ENCODE measurements at regions not wholly inside any gene's neighbourhood (a gene's known extent, or its start where the extent isn't known, plus 50 kb on each side); places are given as distances from the start of the nearest gene placed in this dataset.

GRCh38 chr2:6545795-6546194 lies 319.9 kb downstream of the CMPK2 start:
- no peak for TF ChIP-seq CTCF (IDR thresholded peaks at IDR 0.05; ENCODE audit: poor library complexity, severe bottlenecking)
- TF ChIP-seq POLR2AphosphoS5 (IDR thresholded peaks at IDR 0.05) = no peak
- TF ChIP-seq EP300 (conservative IDR thresholded peaks at IDR 0.05; ENCODE audit: poor library complexity, severe bottlenecking) = no peak
- TF ChIP-seq EZH2 (IDR thresholded peaks at IDR 0.05; ENCODE audit: borderline replicate concordance, insufficient read depth, low read length, poor library complexity, severe bottlenecking) = no peak
- no peak for TF ChIP-seq MXI1 (conservative IDR thresholded peaks at IDR 0.05; ENCODE audit: poor library complexity, severe bottlenecking)
- TF ChIP-seq, protein P1, sequence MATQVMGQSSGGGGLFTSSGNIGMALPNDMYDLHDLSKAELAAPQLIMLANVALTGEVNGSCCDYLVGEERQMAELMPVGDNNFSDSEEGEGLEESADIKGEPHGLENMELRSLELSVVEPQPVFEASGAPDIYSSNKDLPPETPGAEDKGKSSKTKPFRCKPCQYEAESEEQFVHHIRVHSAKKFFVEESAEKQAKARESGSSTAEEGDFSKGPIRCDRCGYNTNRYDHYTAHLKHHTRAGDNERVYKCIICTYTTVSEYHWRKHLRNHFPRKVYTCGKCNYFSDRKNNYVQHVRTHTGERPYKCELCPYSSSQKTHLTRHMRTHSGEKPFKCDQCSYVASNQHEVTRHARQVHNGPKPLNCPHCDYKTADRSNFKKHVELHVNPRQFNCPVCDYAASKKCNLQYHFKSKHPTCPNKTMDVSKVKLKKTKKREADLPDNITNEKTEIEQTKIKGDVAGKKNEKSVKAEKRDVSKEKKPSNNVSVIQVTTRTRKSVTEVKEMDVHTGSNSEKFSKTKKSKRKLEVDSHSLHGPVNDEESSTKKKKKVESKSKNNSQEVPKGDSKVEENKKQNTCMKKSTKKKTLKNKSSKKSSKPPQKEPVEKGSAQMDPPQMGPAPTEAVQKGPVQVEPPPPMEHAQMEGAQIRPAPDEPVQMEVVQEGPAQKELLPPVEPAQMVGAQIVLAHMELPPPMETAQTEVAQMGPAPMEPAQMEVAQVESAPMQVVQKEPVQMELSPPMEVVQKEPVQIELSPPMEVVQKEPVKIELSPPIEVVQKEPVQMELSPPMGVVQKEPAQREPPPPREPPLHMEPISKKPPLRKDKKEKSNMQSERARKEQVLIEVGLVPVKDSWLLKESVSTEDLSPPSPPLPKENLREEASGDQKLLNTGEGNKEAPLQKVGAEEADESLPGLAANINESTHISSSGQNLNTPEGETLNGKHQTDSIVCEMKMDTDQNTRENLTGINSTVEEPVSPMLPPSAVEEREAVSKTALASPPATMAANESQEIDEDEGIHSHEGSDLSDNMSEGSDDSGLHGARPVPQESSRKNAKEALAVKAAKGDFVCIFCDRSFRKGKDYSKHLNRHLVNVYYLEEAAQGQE (IDR thresholded peaks at IDR 0.05; ENCODE audit: borderline replicate concordance) = no peak
- TF ChIP-seq RAD21 (conservative IDR thresholded peaks at IDR 0.05) = no peak
- no peak for TF ChIP-seq SMC3 (conservative IDR thresholded peaks at IDR 0.05; ENCODE audit: poor library complexity)

Measured in neural cell (in vitro differentiated cells).